IPS DF 6.9 (cell line): ENCODE measurements at regions not wholly inside any gene's neighbourhood (a gene's known extent, or its start where the extent isn't known, plus 50 kb on each side); places are given as distances from the start of the nearest gene placed in this dataset.
"Not testable (repeated sequence)": the region's sequence is repeated elsewhere in the genome, so short reads cannot be mapped to it uniquely, and the experiment has no call there.

Experiments
- DNase-seq: peaks from one replicate; pipeline ENCODE4 v3.0.0-alpha.2; 2013; ENCODE audit warnings: low read depth, low spot score
- H3K27ac ChIP-seq: one replicate; pipeline ENCODE4 v1.5.1; 2013; ENCODE audit warnings: low read length, control low read depth
- H3K27me3 ChIP-seq: 2 replicates; pipeline ENCODE4 v1.6.1; 2013; ENCODE audit warnings: mild to moderate bottlenecking, low read length; ENCODE audit not compliant: control insufficient read depth, insufficient read depth
- H3K36me3 ChIP-seq: 2 replicates; pipeline ENCODE4 v1.6.1; 2013; ENCODE audit warnings: low read length; ENCODE audit not compliant: control insufficient read depth, insufficient read depth
- H3K4me1 ChIP-seq: 2 replicates; pipeline ENCODE4 v1.6.1; 2013; ENCODE audit warnings: low read length; ENCODE audit not compliant: control insufficient read depth, insufficient read depth
- H3K4me3 ChIP-seq: 2 replicates; pipeline ENCODE4 v1.5.1; 2013; ENCODE audit warnings: mild to moderate bottlenecking, low read length
- H3K9me3 ChIP-seq: 2 replicates; pipeline ENCODE4 v1.6.1; 2013; ENCODE audit warnings: low read length, inconsistent platforms; ENCODE audit not compliant: control insufficient read depth, insufficient read depth
- WGBS: extraction: QIAGEN DNeasy Blood & Tissue Kit; methylation state at CpG from one replicate; pipeline ENCODE4 v1.1.7; 2013; ENCODE audit warnings: mixed read lengths, missing lambda C conversion rate; ENCODE audit not compliant: insufficient read length, insufficient coverage; 5-methylcytosine and 5-hydroxymethylcytosine counted together

GRCh38 chr2:160832381-160832780, 327.8 kb upstream of the TANK start:
- H3K27ac ChIP-seq, H3K9me3 ChIP-seq, DNase-seq, H3K36me3 ChIP-seq, H3K4me1 ChIP-seq, H3K27me3 ChIP-seq, H3K4me3 ChIP-seq: not testable (repeated sequence)
- no CpG with 5 or more reads among the region's 5 CpGs for WGBS

GRCh38 chr2:160835166-160835565, 325.1 kb upstream of the TANK start:
- no peak for DNase-seq
- Histone ChIP-seq H3K9me3 (no peaks in the 10 kb centered on the region), H3K4me3 (no peak overlapping the region), H3K27me3 (no peaks in the 10 kb centered on the region), H3K4me1 (no peaks in the 10 kb centered on the region), H3K27ac (no peak overlapping the region), H3K36me3 (no peaks in the 10 kb centered on the region)
- WGBS: 100% methylated on average over 1 of the region's 2 CpGs

GRCh38 chr2:160836755-160837154, 323.5 kb upstream of the TANK start:
- no CpG with 5 or more reads among the region's 1 CpG for WGBS
- no peaks in the 10 kb centered on the region for H3K36me3 ChIP-seq
- no peaks in the 10 kb centered on the region for H3K27me3 ChIP-seq
- H3K4me3 ChIP-seq: no peak overlapping the region
- DNase-seq: no peak
- no peaks in the 10 kb centered on the region for H3K4me1 ChIP-seq
- H3K9me3 ChIP-seq: no peaks in the 10 kb centered on the region
- no peak overlapping the region for H3K27ac ChIP-seq

DNA sequence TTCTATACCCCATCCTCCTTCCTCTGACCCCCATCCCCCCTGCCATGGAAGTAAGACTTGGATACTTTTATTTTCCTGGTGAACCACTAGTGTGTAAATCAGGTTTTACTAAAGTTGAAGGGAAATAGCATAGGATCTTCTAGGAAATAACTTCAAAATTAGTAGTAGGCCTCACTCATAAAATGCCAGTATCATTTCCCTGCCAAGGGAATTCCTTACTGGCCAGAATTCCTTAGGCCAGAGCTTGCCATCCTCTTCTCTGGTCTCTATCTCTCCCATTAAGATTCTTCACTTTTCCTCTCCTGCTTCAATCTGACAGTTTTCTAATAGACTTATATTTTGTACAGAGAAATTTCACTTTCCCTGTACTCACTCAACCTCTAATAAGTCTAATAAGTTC, 322.8 kb upstream of the TANK start:
- no peaks in the 10 kb centered on the region for H3K9me3 ChIP-seq
- no peaks in the 10 kb centered on the region for H3K27me3 ChIP-seq
- H3K4me1 ChIP-seq: no peaks in the 10 kb centered on the region
- H3K36me3 ChIP-seq: no peaks in the 10 kb centered on the region
- H3K27ac ChIP-seq: no peak overlapping the region
- no peak overlapping the region for H3K4me3 ChIP-seq
- DNase-seq: no peak

DNA sequence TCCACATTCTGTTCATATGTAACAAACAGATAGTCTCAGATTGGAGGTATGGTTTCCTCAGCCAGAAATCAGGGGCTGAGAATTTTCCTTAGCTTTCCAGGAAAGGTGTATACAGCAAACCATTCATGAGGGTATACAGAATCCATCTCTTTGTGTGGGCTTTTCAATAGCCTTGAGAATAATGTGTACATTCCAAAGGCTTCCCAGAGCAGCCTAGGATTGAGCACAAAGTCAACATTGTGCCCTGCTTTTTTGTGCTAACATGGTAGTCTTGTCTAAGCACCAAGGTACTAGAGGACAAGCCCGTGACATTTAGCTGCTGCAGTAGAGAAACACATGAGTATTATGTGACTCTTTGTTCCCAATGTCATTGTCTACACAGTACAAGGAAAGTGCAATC, 322.1 kb upstream of the TANK start:
- no peaks in the 10 kb centered on the region for H3K9me3 ChIP-seq
- no peak for DNase-seq
- H3K36me3 ChIP-seq: no peaks in the 10 kb centered on the region
- no peak overlapping the region for H3K4me3 ChIP-seq
- no peaks in the 10 kb centered on the region for H3K27me3 ChIP-seq
- no peaks in the 10 kb centered on the region for H3K4me1 ChIP-seq
- H3K27ac ChIP-seq: no peak overlapping the region
- no CpG with 5 or more reads among the region's 1 CpG for WGBS

- no peak for DNase-seq
- H3K36me3 ChIP-seq: no peaks in the 10 kb centered on the region
- WGBS: no CpG with 5 or more reads among the region's 4 CpGs
These were observed 321.5 kb upstream of the TANK start for GRCh38 chr2:160838691-160839090.

GRCh38 chr2:160842286-160842685, 317.9 kb upstream of the TANK start:
- DNase-seq: no peak
- Histone ChIP-seq H3K36me3 (no peaks in the 10 kb centered on the region), H3K27ac (no peak overlapping the region), H3K4me3 (no peak overlapping the region), H3K4me1 (no peaks in the 10 kb centered on the region), H3K9me3 (no peaks in the 10 kb centered on the region), H3K27me3 (no peaks in the 10 kb centered on the region)
- no CpG with 5 or more reads among the region's 4 CpGs for WGBS

More at GRCh38 chr2:160838691-160839090, 321.5 kb upstream of the TANK start:
- H3K27ac ChIP-seq: no peak overlapping the region
- H3K4me1 ChIP-seq: no peaks in the 10 kb centered on the region
- no peaks in the 10 kb centered on the region for H3K27me3 ChIP-seq
- H3K4me3 ChIP-seq: no peak overlapping the region
- H3K9me3 ChIP-seq: no peaks in the 10 kb centered on the region

DNA sequence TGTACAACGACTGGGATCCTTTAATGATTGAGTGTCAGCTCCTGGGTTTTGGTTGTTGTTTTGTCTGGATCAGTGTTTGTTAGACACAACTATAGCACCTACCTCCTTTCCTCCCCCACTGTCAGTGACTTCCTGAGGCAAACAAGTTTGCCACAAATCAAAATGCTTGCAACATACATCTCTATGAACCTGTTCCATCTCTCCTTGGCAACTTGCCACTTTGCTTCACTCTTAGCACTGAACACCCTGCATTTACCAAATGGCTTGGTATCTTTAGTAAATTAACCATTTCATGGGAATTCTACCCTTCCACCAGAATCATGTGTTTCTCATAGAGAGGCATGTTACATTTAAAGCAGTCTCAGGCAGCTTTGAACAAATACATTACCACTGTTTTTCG, 301.1 kb upstream of the TANK start:
- no peak overlapping the region for H3K4me3 ChIP-seq
- no peaks in the 10 kb centered on the region for H3K4me1 ChIP-seq
- no CpG with 5 or more reads among the region's 2 CpGs for WGBS
- H3K27me3 ChIP-seq: no peaks in the 10 kb centered on the region
- H3K9me3 ChIP-seq: no peaks in the 10 kb centered on the region
- DNase-seq: no peak
- H3K27ac ChIP-seq: no peak overlapping the region
- no peaks in the 10 kb centered on the region for H3K36me3 ChIP-seq

GRCh38 chr2:160862226-160862625, 298.0 kb upstream of the TANK start:
- Histone ChIP-seq H3K27ac (no peak overlapping the region), H3K4me3 (no peak overlapping the region), H3K4me1 (no peaks in the 10 kb centered on the region), H3K9me3 (no peaks in the 10 kb centered on the region), H3K36me3 (no peaks in the 10 kb centered on the region), H3K27me3 (no peaks in the 10 kb centered on the region)
- no CpG with 5 or more reads among the region's 2 CpGs for WGBS
- no peak for DNase-seq

GRCh38 chr2:160868891-160869290, 291.3 kb upstream of the TANK start:
- no CpG with 5 or more reads among the region's 3 CpGs for WGBS
- no peaks in the 10 kb centered on the region for H3K4me1 ChIP-seq
- H3K27me3 ChIP-seq: no peaks in the 10 kb centered on the region
- no peaks in the 10 kb centered on the region for H3K36me3 ChIP-seq
- no peak overlapping the region for H3K27ac ChIP-seq
- no peaks in the 10 kb centered on the region for H3K9me3 ChIP-seq
- H3K4me3 ChIP-seq: no peak overlapping the region
- no peak for DNase-seq

GRCh38 chr2:160869411-160869810, 290.8 kb upstream of the TANK start:
- no peaks in the 10 kb centered on the region for H3K4me1 ChIP-seq
- no peak overlapping the region for H3K4me3 ChIP-seq
- no peaks in the 10 kb centered on the region for H3K27me3 ChIP-seq
- DNase-seq: no peak
- H3K27ac ChIP-seq: no peak overlapping the region
- WGBS: no CpG with 5 or more reads among the region's 2 CpGs
- H3K36me3 ChIP-seq: no peaks in the 10 kb centered on the region
- H3K9me3 ChIP-seq: no peaks in the 10 kb centered on the region
